Uterus (tissue), 2 donors: ENCODE measurements at regions not wholly inside any gene's neighbourhood (a gene's known extent, or its start where the extent isn't known, plus 50 kb on each side); places are given as distances from the start of the nearest gene placed in this dataset.

Source experiments
- CTCF ChIP-seq, 4 experiments: fragments of 200-600 bp in 2 of 4; fragments of 450-650 bp in 2 of 4; sonication (generic) in 2 of 4; IDR thresholded peaks; one replicate each; pipeline ENCODE4 v1.5.1; 2016 to 2019; ENCODE audit warnings: antibody characterized with exemption in 4 of 4, mild to moderate bottlenecking in 2 of 4, moderate library complexity in 1 of 4
- POLR2A ChIP-seq, 2 donors: fragments of 450-650 bp; IDR thresholded peaks; one replicate each; pipeline ENCODE4 v1.6.1; 2016; ENCODE audit warnings: antibody characterized with exemption in 2 of 2, mild to moderate bottlenecking in 1 of 2, moderate library complexity in 1 of 2

GRCh38 chr11:109775686-109776085, 317.5 kb upstream of the ZC3H12C start:
- TF ChIP-seq CTCF (IDR thresholded peaks at IDR 0.05): no peak
- no peak for TF ChIP-seq POLR2A (IDR thresholded peaks at IDR 0.05)
